IMR-90 (cell line): ENCODE measurements at regions not wholly inside any gene's neighbourhood (a gene's known extent, or its start where the extent isn't known, plus 50 kb on each side); places are given as distances from the start of the nearest gene placed in this dataset.

ENCODE experiments used
- ATAC-seq: fragments of 200-7000 bp; cut with Tn5 transposase; 2 replicates; pipeline ENCODE4 v1.9.1; 2020; ENCODE audit warnings: low read depth, mild to moderate bottlenecking, moderate library complexity
- BruUV-seq: library from RNA; stranded (reverse); fragments of 400-500 nt; replicated peaks from 2 replicates; lab custom pipeline; 2021; lab: Mats Ljungman, UMichigan
- CTCF ChIA-PET: fragments of 300-600 bp; formaldehyde crosslinking; extraction: SDS; loops from one replicate; lab custom pipeline; 2021; ENCODE audit warnings: antibody characterized with exemption; lab: Yijun Ruan, JAX
- POLR2A ChIA-PET: fragments of 300-600 bp; sonication (Branson Sonifier 250); formaldehyde crosslinking; loops from one replicate; lab custom pipeline; 2022; ENCODE audit warnings: antibody characterized with exemption; ENCODE audit not compliant: unreplicated experiment; lab: Charles Lee
- DNase-seq: peaks from one replicate; pipeline ENCODE4 v3.0.0; 2013
- H2AFZ ChIP-seq: replicated peaks from 2 replicates; pipeline ENCODE3; 2013; ENCODE audit warnings: low read length, mild to moderate bottlenecking; ENCODE audit not compliant: poor library complexity
- H2AK5ac ChIP-seq: 2 replicates; pipeline ENCODE4 v1.6.1; 2013; ENCODE audit warnings: low read depth, low read length, inconsistent platforms
- H2AK9ac ChIP-seq: replicated peaks from 2 replicates; pipeline ENCODE3; 2013; ENCODE audit warnings: mild to moderate bottlenecking, low read depth, low read length, moderate library complexity; ENCODE audit not compliant: poor library complexity
- H2BK120ac ChIP-seq: 2 replicates; pipeline ENCODE4 v1.6.1; 2013; ENCODE audit warnings: low read depth, low read length, inconsistent platforms
- H2BK15ac ChIP-seq: 3 replicates; pipeline ENCODE4 v1.6.1; 2013; ENCODE audit warnings: low read depth, low read length, inconsistent platforms
- H2BK20ac ChIP-seq: 2 replicates; pipeline ENCODE4 v1.6.1; 2013; ENCODE audit warnings: low read depth, mild to moderate bottlenecking, inconsistent platforms, low read length, moderate library complexity
- H2BK5ac ChIP-seq: 2 replicates; pipeline ENCODE4 v1.6.1; 2013; ENCODE audit warnings: mild to moderate bottlenecking, low read depth, low read length, inconsistent platforms; ENCODE audit not compliant: poor library complexity, severe bottlenecking
- H3K14ac ChIP-seq: replicated peaks from 2 replicates; pipeline ENCODE4 v1.6.1; 2013; ENCODE audit warnings: low read depth, low read length, inconsistent platforms
- H3K18ac ChIP-seq: 2 replicates; pipeline ENCODE4 v1.6.1; 2013; ENCODE audit warnings: low read depth, low read length, control low read depth
- H3K23ac ChIP-seq: 2 replicates; pipeline ENCODE4 v1.6.1; 2013; ENCODE audit warnings: low read depth, low read length, inconsistent platforms
- H3K27ac ChIP-seq: 2 replicates; pipeline ENCODE4 v1.5.1; 2013; ENCODE audit warnings: mild to moderate bottlenecking, control low read depth, low read length; ENCODE audit not compliant: insufficient read depth
- H3K27me3 ChIP-seq: 2 replicates; pipeline ENCODE4 v1.6.1; 2013; ENCODE audit warnings: low read length; ENCODE audit not compliant: control insufficient read depth, insufficient read depth
- H3K36me3 ChIP-seq: 2 replicates; pipeline ENCODE4 v1.6.1; 2013; ENCODE audit warnings: low read length, mixed read lengths; ENCODE audit not compliant: control insufficient read depth, insufficient read depth
- H3K4ac ChIP-seq: 2 replicates; pipeline ENCODE4 v1.6.1; 2013; ENCODE audit warnings: low read depth, low read length, inconsistent platforms
- H3K4me1 ChIP-seq: 2 replicates; pipeline ENCODE4 v1.6.1; 2013; ENCODE audit warnings: low read length, mixed read lengths; ENCODE audit not compliant: control insufficient read depth, insufficient read depth
- H3K4me2 ChIP-seq: 2 replicates; pipeline ENCODE4 v1.6.1; 2013; ENCODE audit warnings: low read depth, mild to moderate bottlenecking, control low read depth, low read length, moderate library complexity
- H3K4me3 ChIP-seq: 2 replicates; pipeline ENCODE4 v1.5.1; 2013; ENCODE audit warnings: low read depth, mild to moderate bottlenecking, control low read depth, low read length, moderate library complexity; ENCODE audit not compliant: insufficient read depth
- H3K56ac ChIP-seq: 2 replicates; pipeline ENCODE4 v1.6.1; 2013; ENCODE audit warnings: low read length, inconsistent platforms; ENCODE audit not compliant: insufficient read depth; ENCODE audit errors: extremely low read depth
- H3K79me1 ChIP-seq, 2 experiments: 2 replicates each; pipeline ENCODE4 v1.6.1; 2013; ENCODE audit warnings: low read length in 2 of 2, inconsistent platforms in 1 of 2, low read depth in 1 of 2
- H3K9ac ChIP-seq: 2 replicates; pipeline ENCODE4 v1.6.1; 2013; ENCODE audit warnings: low read depth, low read length, control low read depth
- H3K9me1 ChIP-seq: 2 replicates; pipeline ENCODE4 v1.6.1; 2013; ENCODE audit warnings: low read length, inconsistent platforms; ENCODE audit not compliant: insufficient read depth
- H3K9me3 ChIP-seq: 2 replicates; pipeline ENCODE4 v1.6.1; 2013; ENCODE audit warnings: low read length; ENCODE audit not compliant: control insufficient read depth, insufficient read depth
- H4K20me1 ChIP-seq: 2 replicates; pipeline ENCODE4 v1.6.1; 2013; ENCODE audit warnings: low read length, inconsistent platforms; ENCODE audit not compliant: insufficient read depth
- H4K5ac ChIP-seq: 2 replicates; pipeline ENCODE4 v1.6.1; 2013; ENCODE audit warnings: mild to moderate bottlenecking, low read depth, low read length, control low read depth
- H4K8ac ChIP-seq, 2 experiments: 2 replicates each; pipeline ENCODE4 v1.6.1; 2013; ENCODE audit warnings: low read depth in 2 of 2, low read length in 2 of 2, control low read depth in 1 of 2, inconsistent platforms in 1 of 2
- H4K91ac ChIP-seq: 2 replicates; pipeline ENCODE4 v1.6.1; 2013; ENCODE audit warnings: low read depth, low read length, inconsistent platforms; ENCODE audit not compliant: insufficient read depth
- BHLHE40 ChIP-seq: fragments of 150-350 bp; IDR thresholded peaks from 2 replicates; pipeline ENCODE4 v1.6.1; 2016; ENCODE audit warnings: mild to moderate bottlenecking, low read depth, low read length
- ELK1 ChIP-seq: fragments of 150-350 bp; IDR thresholded peaks from 2 replicates; pipeline ENCODE4 v1.6.1; 2016; ENCODE audit warnings: low read depth, mild to moderate bottlenecking, low read length, moderate library complexity, borderline replicate concordance
- WGBS, 2 experiments: methylation state at CpG; one replicate each; pipeline versions ENCODE4 v1.1.5 to v1.1.7; 2013; ENCODE audit warnings: missing lambda C conversion rate in 2 of 2; ENCODE audit not compliant: insufficient read length in 1 of 2; ENCODE audit errors: extremely low coverage in 2 of 2; 5-methylcytosine and 5-hydroxymethylcytosine counted together
- dilution Hi-C: fragments of 300-500 bp; cut with HindIII; formaldehyde crosslinking; loops from one replicate; pipeline ENCODE4 v1.14.3; 2018; ENCODE audit warnings: low sequenced_read_pairs; ENCODE audit not compliant: unreplicated experiment
- in situ Hi-C: fragments of 300-500 bp; cut with MboI; formaldehyde crosslinking; loops from 3 replicates; pipeline ENCODE4 v1.14.3; 2019; ENCODE audit warnings: low sequenced_read_pairs, inconsistent platforms, mixed read lengths
- intact Hi-C: fragments of 100-400 bp; cut with micrococcal nuclease; formaldehyde crosslinking; loops from 2 replicates; pipeline ENCODE4 v1.10.0; 2022

GRCh38 chr2:235144291-235144690, 192.5 kb downstream of the SH3BP4 start:
- Histone ChIP-seq H2AK5ac (no peak overlapping the region), H3K56ac (no peak overlapping the region), H2BK20ac (no peak overlapping the region), H2AK9ac (no peak overlapping the region), H4K91ac (no peak overlapping the region), H4K20me1 (no peaks in the 10 kb centered on the region), H2AFZ (no peak overlapping the region), H3K36me3 (no peaks in the 10 kb centered on the region), H3K27ac (no peak overlapping the region), H3K9me3 (no peaks in the 10 kb centered on the region), H2BK15ac (no peak overlapping the region), H3K9ac (no peak overlapping the region), H4K8ac (no peak overlapping the region), H3K14ac (no peak overlapping the region), H3K18ac (no peak overlapping the region), H2BK120ac (no peak overlapping the region), H3K79me1 (no peaks in the 10 kb centered on the region), H3K23ac (no peak overlapping the region), H3K4ac (no peak overlapping the region), H3K4me1 (no peaks in the 10 kb centered on the region), H3K27me3 (peaks cover 58% of the 10 kb centered on the region), H3K9me1 (no peaks in the 10 kb centered on the region), H2BK5ac (no peak overlapping the region), H3K4me3 (no peak overlapping the region), H3K4me2 (no peak overlapping the region), H4K5ac (no peak overlapping the region)
- CTCF ChIA-PET, result no interaction called here
- BruUV-seq, result no TSS peak
- TF ChIP-seq BHLHE40 (no peak), ELK1 (no peak)
- DNase-seq (no peak), ATAC-seq (no peak)
- POLR2A ChIA-PET, result interaction anchor here (0.7 kb wide), 1 partner anchor 252 kb away, joined by 5 read pairs; no protein-coding TSS in a partner anchor
- intact Hi-C loops, result no loop called here
- in situ Hi-C loops, result no loop called here
- dilution Hi-C loops, result loop anchor here (25.0 kb wide), 1 partner anchor 593 kb away; no protein-coding TSS in a partner anchor
- WGBS, 2 experiments, result no CpG with 5 or more reads among the region's 4 CpGs
